ENCODE measurements at regions not wholly inside any gene's neighbourhood (a gene's known extent, or its start where the extent isn't known, plus 50 kb on each side); places are given as distances from the start of the nearest gene placed in this dataset.

- no peak overlapping the region for H3K4me2 ChIP-seq (ENCODE audit: insufficient read depth in 1 of 2, low read depth in 2 of 2, low read length in 2 of 2)
- TF ChIP-seq BCL11A (IDR thresholded peaks at IDR 0.05; ENCODE audit: low read depth in 2 of 2, low read length in 2 of 2) (no peak), SUZ12 (IDR thresholded peaks at IDR 0.05; ENCODE audit: low read length) (no peak), EZH2 (IDR thresholded peaks at IDR 0.05; ENCODE audit: low read depth, low read length, severe bottlenecking) (no peak), RBBP5 (IDR thresholded peaks at IDR 0.05; ENCODE audit: borderline replicate concordance, low read depth, low read length) (no peak), JUND (IDR thresholded peaks at IDR 0.05; ENCODE audit: low read length) (no peak), TAF7 (optimal IDR thresholded peaks at IDR 0.05; ENCODE audit: borderline replicate concordance, low read depth, low read length) (no peak), BACH1 (IDR thresholded peaks at IDR 0.05; ENCODE audit: low read length) (no peak), CREB1 (IDR thresholded peaks at IDR 0.05) (no peak), CHD2 (IDR thresholded peaks at IDR 0.05; ENCODE audit: low read length) (no peak)
- H3K27ac ChIP-seq (ENCODE audit: low read depth, low read length) = no peak overlapping the region
- no peak overlapping the region for H2BK120ac ChIP-seq (replicated peaks; ENCODE audit: low read depth, low read length)
- H4K91ac ChIP-seq (replicated peaks; ENCODE audit: insufficient read length, low read length) = no peak overlapping the region
- H3K27me3 ChIP-seq (replicated peaks in 1 of 4; ENCODE audit: control insufficient read depth in 3 of 4, extremely low read depth in 1 of 4, insufficient read depth in 3 of 4, low read length in 3 of 4) = no peaks in the 10 kb centered on the region
- ChIA-PET POLR2A (ENCODE audit: partially characterized antibody) (interaction anchor here (0.6 kb wide), 1 partner anchor 11 kb away, joined by 3 read pairs; no protein-coding TSS in a partner anchor), CTCF (ENCODE audit: partially characterized antibody) (interaction anchor here (1.1 to 1.8 kb wide), 3 partner anchors 8 to 234 kb away, joined by 4 to 5 read pairs (median 5); no protein-coding TSS in a partner anchor)
- no peak overlapping the region for H2AFZ ChIP-seq (ENCODE audit: low read length)
- no peaks in the 10 kb centered on the region for H3K79me2 ChIP-seq (ENCODE audit: control insufficient read depth in 1 of 2, insufficient read depth in 2 of 2, low read length in 2 of 2)
- H3K4me3 ChIP-seq (ENCODE audit: extremely low read depth in 1 of 4, insufficient read depth in 2 of 4, low read depth in 3 of 4, low read length in 4 of 4) = no peak overlapping the region
- H3K23me2 ChIP-seq (ENCODE audit: low read depth, low read length) = no peaks in the 10 kb centered on the region
- no peak for DNase-seq (ENCODE audit: low read depth in 1 of 2, low spot score in 2 of 2)
- H2BK15ac ChIP-seq (ENCODE audit: low read length) = no peak overlapping the region
- H3K18ac ChIP-seq (ENCODE audit: extremely low read depth, low read length) = no peak overlapping the region
- H2BK12ac ChIP-seq (ENCODE audit: low read depth, low read length) = no peak overlapping the region
- H3K36me3 ChIP-seq (ENCODE audit: control insufficient read depth in 2 of 4, insufficient read depth in 4 of 4, low read length in 3 of 4) = no peaks in the 10 kb centered on the region
- no peak overlapping the region for H3K23ac ChIP-seq (ENCODE audit: insufficient read length)
- H3K79me1 ChIP-seq (ENCODE audit: low read depth, low read length) = no peaks in the 10 kb centered on the region
- no peak overlapping the region for H2BK20ac ChIP-seq (ENCODE audit: low read length)
- no peak overlapping the region for H3K56ac ChIP-seq (replicated peaks; ENCODE audit: insufficient read length, low read depth, low read length)
- no peak overlapping the region for H4K8ac ChIP-seq (ENCODE audit: extremely low read depth, insufficient read depth, low read length)
- no peaks in the 10 kb centered on the region for H3K4me1 ChIP-seq (replicated peaks in 1 of 4; ENCODE audit: control insufficient read depth in 3 of 4, insufficient read depth in 4 of 4, low read length in 3 of 4)
- no peak overlapping the region for H3K4ac ChIP-seq (replicated peaks; ENCODE audit: insufficient read length, low read depth, low read length)
- H3K9me3 ChIP-seq (ENCODE audit: insufficient read depth in 2 of 2, low read depth in 1 of 2, low read length in 1 of 2) = no peaks in the 10 kb centered on the region
- 86% methylated on average over 4 of the region's 4 CpGs; no CpG with 5 or more reads in 1 of the 2 experiments for WGBS, 2 experiments (ENCODE audit: extremely low coverage in 1 of 2, insufficient coverage in 1 of 2, insufficient read length in 1 of 2, insufficient replicate concordance in 2 of 2, low coverage in 1 of 2, low lambda C conversion rate in 2 of 2, missing lambda C conversion rate in 1 of 2)
- no peak overlapping the region for H4K5ac ChIP-seq (ENCODE audit: insufficient read length, low read depth, low read length)
- no peak overlapping the region for H3K9ac ChIP-seq (replicated peaks in 1 of 4; ENCODE audit: extremely low read depth in 1 of 4, low read depth in 3 of 4, low read length in 3 of 4)
- no peak overlapping the region for H3K14ac ChIP-seq (ENCODE audit: insufficient read length)
- no peaks in the 10 kb centered on the region for H4K20me1 ChIP-seq (replicated peaks in 1 of 2; ENCODE audit: control insufficient read depth in 1 of 2, insufficient read depth in 2 of 2, low read length in 2 of 2)
- H2AK5ac ChIP-seq (ENCODE audit: low read depth, low read length) = no peak overlapping the region
- FAIRE-seq = no peak
- H2BK5ac ChIP-seq (ENCODE audit: low read depth, low read length) = no peak overlapping the region
Measured at GRCh38 chr2:16275131-16275530, 334.8 kb downstream of the MYCN start.

All from H1 (cell line).